Panc1 (cell line): ENCODE measurements at regions not wholly inside any gene's neighbourhood (a gene's known extent, or its start where the extent isn't known, plus 50 kb on each side); places are given as distances from the start of the nearest gene placed in this dataset.

Experiments used
- ATAC-seq: fragments of 200-7000 bp; cut with Tn5 transposase; 2 replicates; pipeline ENCODE4 v1.9.1; 2020; ENCODE audit warnings: mild to moderate bottlenecking, moderate library complexity
- BruUV-seq: library from RNA; stranded (reverse); fragments of 400-500 nt; replicated peaks from 2 replicates; lab custom pipeline; 2021; lab: Mats Ljungman, UMichigan
- CTCF ChIA-PET: fragments of 300-600 bp; sonication (Branson Sonifier 250); formaldehyde crosslinking; loops from one replicate; lab custom pipeline; 2022; ENCODE audit warnings: antibody characterized with exemption; lab: Charles Lee
- POLR2A ChIA-PET: fragments of 300-600 bp; sonication (Branson Sonifier 250); formaldehyde crosslinking; loops from one replicate; lab custom pipeline; 2022; ENCODE audit warnings: antibody characterized with exemption; lab: Charles Lee
- DNase-seq: peaks from one replicate; pipeline ENCODE4 v3.0.0-alpha.2; 2010; ENCODE audit warnings: low read depth, low spot score
- H3K27ac ChIP-seq: 2 replicates; pipeline ENCODE4 v1.5.1; 2011; ENCODE audit warnings: mild to moderate bottlenecking, low read length, inconsistent platforms
- H3K27me3 ChIP-seq: fragments of 200-500 bp; sonication (Bioruptor generic); 2 replicates; pipeline ENCODE4 v1.6.0; 2014; ENCODE audit warnings: low read length, inconsistent platforms; ENCODE audit not compliant: control insufficient read depth, insufficient read depth
- H3K36me3 ChIP-seq: fragments of 200-500 bp; sonication (Bioruptor generic); 2 replicates; pipeline ENCODE4 v1.5.1; 2014; ENCODE audit warnings: inconsistent platforms, mild to moderate bottlenecking, low read length, moderate library complexity; ENCODE audit not compliant: control insufficient read depth, insufficient read depth
- H3K4me1 ChIP-seq: 2 replicates; pipeline ENCODE4 v1.5.1; 2011; ENCODE audit warnings: inconsistent platforms, mild to moderate bottlenecking, low read length, moderate library complexity; ENCODE audit not compliant: control insufficient read depth, insufficient read depth
- H3K4me3 ChIP-seq, 2 experiments: 2 replicates each; pipeline ENCODE4 v1.5.1; 2011 to 2012; ENCODE audit warnings: low read depth in 2 of 2, low read length in 2 of 2, mild to moderate bottlenecking in 2 of 2, inconsistent platforms in 1 of 2, moderate library complexity in 1 of 2
- H3K9me3 ChIP-seq: fragments of 200-500 bp; sonication (Bioruptor generic); 2 replicates; pipeline ENCODE4 v1.5.1; 2014; ENCODE audit warnings: low read depth, mild to moderate bottlenecking, inconsistent platforms, low read length, moderate library complexity; ENCODE audit not compliant: control insufficient read depth, insufficient read depth
- POLR2AphosphoS5 ChIP-seq: IDR thresholded peaks from 2 replicates; pipeline ENCODE4 v1.6.1; 2012; ENCODE audit warnings: mild to moderate bottlenecking, low read depth, low read length, moderate library complexity
- REST ChIP-seq, 2 experiments: IDR thresholded peaks; 2 replicates each; pipeline ENCODE4 v1.6.1; 2011 to 2012; ENCODE audit warnings: low read depth in 2 of 2, control low read depth in 1 of 2, low read length in 1 of 2, mild to moderate bottlenecking in 1 of 2, moderate library complexity in 1 of 2; ENCODE audit not compliant: insufficient read depth in 1 of 2
- SIN3A ChIP-seq: IDR thresholded peaks from 2 replicates; pipeline ENCODE4 v1.6.1; 2012; ENCODE audit warnings: low read depth, mild to moderate bottlenecking, low read length, moderate library complexity, borderline replicate concordance; ENCODE audit not compliant: insufficient read depth
- TCF7L2 ChIP-seq: IDR thresholded peaks from 2 replicates; pipeline ENCODE4 v1.6.1; 2011; ENCODE audit warnings: mild to moderate bottlenecking, low read depth, low read length, inconsistent platforms
- in situ Hi-C: cut with HindIII; loops from 2 replicates; pipeline ENCODE4 v1.10.0; 2016; ENCODE audit warnings: low sequenced_read_pairs, low pct_unique_long_range_greater_than_20kb
- intact Hi-C: fragments of 100-400 bp; cut with micrococcal nuclease; formaldehyde crosslinking; loops from one replicate; pipeline ENCODE4 v1.10.0; 2022; ENCODE audit not compliant: unreplicated experiment
- TF ChIP-seq, protein P1 (sequence below): fragments of 450-650 bp; IDR thresholded peaks from 2 replicates; pipeline ENCODE4 v1.5.1; 2017; ENCODE audit warnings: mild to moderate bottlenecking

GRCh38 chr10:117911684-117912083 is 135.1 kb downstream of the RAB11FIP2 start:
- POLR2A ChIA-PET = interaction anchor here (0.5 kb wide), 1 partner anchor 28 kb away, joined by 5 read pairs; no protein-coding TSS in a partner anchor

DNA sequence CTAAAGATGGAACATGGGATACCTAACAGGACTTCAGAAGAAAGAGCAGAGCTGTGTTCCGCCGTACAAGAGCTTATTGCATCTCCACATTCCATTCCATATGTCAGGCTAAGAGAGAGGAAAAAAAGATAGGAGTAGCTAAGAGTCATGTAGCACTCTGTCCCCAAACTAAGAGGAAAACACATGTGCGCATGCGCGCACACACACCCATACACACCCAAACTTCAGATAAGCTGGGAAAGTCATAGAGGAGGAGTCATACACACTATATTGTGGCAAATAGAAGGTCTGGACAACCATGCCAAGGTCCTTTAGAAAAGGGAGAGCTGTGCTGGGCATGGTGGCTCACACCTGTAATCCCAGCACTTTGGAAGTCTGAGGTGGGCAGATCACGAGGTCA is 132.4 kb downstream of the RAB11FIP2 start:
- no peaks in the 10 kb centered on the region for H3K36me3 ChIP-seq
- CTCF ChIA-PET = no interaction called here
- H3K4me1 ChIP-seq = no peaks in the 10 kb centered on the region
- no peaks in the 10 kb centered on the region; the same call in none of the 2 replicates for H3K27me3 ChIP-seq
- in situ Hi-C loops = no loop called here
- POLR2A ChIA-PET = no interaction called here
- no TSS peak for BruUV-seq
- no peak for DNase-seq
- no peak overlapping the region for H3K27ac ChIP-seq
- no peak overlapping the region for H3K4me3 ChIP-seq
- TF ChIP-seq TCF7L2 (no peak), POLR2AphosphoS5 (no peak), REST (IDR thresholded peaks at IDR 0.05; ENCODE audit: insufficient read depth in 1 of 2, low read depth in 2 of 2, low read length in 1 of 2) (no peak), SIN3A (no peak)
- TF ChIP-seq, protein P1, sequence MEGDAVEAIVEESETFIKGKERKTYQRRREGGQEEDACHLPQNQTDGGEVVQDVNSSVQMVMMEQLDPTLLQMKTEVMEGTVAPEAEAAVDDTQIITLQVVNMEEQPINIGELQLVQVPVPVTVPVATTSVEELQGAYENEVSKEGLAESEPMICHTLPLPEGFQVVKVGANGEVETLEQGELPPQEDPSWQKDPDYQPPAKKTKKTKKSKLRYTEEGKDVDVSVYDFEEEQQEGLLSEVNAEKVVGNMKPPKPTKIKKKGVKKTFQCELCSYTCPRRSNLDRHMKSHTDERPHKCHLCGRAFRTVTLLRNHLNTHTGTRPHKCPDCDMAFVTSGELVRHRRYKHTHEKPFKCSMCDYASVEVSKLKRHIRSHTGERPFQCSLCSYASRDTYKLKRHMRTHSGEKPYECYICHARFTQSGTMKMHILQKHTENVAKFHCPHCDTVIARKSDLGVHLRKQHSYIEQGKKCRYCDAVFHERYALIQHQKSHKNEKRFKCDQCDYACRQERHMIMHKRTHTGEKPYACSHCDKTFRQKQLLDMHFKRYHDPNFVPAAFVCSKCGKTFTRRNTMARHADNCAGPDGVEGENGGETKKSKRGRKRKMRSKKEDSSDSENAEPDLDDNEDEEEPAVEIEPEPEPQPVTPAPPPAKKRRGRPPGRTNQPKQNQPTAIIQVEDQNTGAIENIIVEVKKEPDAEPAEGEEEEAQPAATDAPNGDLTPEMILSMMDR = no peak
- ATAC-seq = no peak
- intact Hi-C loops = no loop called here
- no peaks in the 10 kb centered on the region for H3K9me3 ChIP-seq

More at GRCh38 chr10:117911684-117912083, 135.1 kb downstream of the RAB11FIP2 start:
- DNase-seq = no peak
- Histone ChIP-seq H3K27me3 (peaks cover 10% of the 10 kb centered on the region), H3K9me3 (no peaks in the 10 kb centered on the region), H3K36me3 (no peaks in the 10 kb centered on the region), H3K27ac (no peak overlapping the region), H3K4me3 (no peak overlapping the region), H3K4me1 (no peaks in the 10 kb centered on the region)
- ATAC-seq = no peak
- CTCF ChIA-PET = no interaction called here
- no TSS peak for BruUV-seq
- intact Hi-C loops = no loop called here
- in situ Hi-C loops = no loop called here
- TF ChIP-seq TCF7L2 (no peak), SIN3A (no peak), POLR2AphosphoS5 (no peak), REST (IDR thresholded peaks at IDR 0.05; ENCODE audit: insufficient read depth in 1 of 2, low read depth in 2 of 2, low read length in 1 of 2) (no peak)
- TF ChIP-seq, protein P1 = no peak
